ENCODE measurements at regions not wholly inside any gene's neighbourhood (a gene's known extent, or its start where the extent isn't known, plus 50 kb on each side); places are given as distances from the start of the nearest gene placed in this dataset.

DNA sequence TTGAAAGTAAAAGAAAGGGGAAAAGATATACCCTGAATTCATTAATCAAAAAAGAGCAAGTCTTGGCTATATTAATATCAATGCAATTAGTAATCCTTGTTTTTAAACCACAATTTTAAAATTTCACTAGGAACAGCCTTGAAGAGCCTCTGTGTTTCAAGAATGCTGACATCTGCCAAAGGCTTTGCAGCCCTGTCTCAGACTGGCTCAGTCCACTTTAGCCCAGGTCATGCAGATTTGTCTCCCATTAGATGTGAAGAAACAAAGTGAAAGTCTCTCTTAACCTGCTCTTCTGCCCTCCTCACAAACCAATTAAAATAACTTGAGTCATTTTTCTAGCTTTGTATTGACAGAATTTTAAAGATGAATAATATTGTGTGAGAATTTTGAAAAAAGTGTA, 102.7 kb upstream of the CARMIL1 start:
- TF ChIP-seq, protein P1, sequence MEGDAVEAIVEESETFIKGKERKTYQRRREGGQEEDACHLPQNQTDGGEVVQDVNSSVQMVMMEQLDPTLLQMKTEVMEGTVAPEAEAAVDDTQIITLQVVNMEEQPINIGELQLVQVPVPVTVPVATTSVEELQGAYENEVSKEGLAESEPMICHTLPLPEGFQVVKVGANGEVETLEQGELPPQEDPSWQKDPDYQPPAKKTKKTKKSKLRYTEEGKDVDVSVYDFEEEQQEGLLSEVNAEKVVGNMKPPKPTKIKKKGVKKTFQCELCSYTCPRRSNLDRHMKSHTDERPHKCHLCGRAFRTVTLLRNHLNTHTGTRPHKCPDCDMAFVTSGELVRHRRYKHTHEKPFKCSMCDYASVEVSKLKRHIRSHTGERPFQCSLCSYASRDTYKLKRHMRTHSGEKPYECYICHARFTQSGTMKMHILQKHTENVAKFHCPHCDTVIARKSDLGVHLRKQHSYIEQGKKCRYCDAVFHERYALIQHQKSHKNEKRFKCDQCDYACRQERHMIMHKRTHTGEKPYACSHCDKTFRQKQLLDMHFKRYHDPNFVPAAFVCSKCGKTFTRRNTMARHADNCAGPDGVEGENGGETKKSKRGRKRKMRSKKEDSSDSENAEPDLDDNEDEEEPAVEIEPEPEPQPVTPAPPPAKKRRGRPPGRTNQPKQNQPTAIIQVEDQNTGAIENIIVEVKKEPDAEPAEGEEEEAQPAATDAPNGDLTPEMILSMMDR (CRISPR knock-in tag; IDR thresholded peaks at IDR 0.05), result no peak
- TF ChIP-seq FOXP1 (IDR thresholded peaks at IDR 0.05) (no peak), FOXP1 (CRISPR knock-in tag; IDR thresholded peaks at IDR 0.05) (no peak), NR0B2 (CRISPR knock-in tag; IDR thresholded peaks at IDR 0.05) (no peak), FOXK2 (IDR thresholded peaks at IDR 0.05) (no peak), GZF1 (CRISPR knock-in tag; IDR thresholded peaks at IDR 0.05) (no peak), ZFP36L2 (CRISPR knock-in tag; IDR thresholded peaks at IDR 0.05) (no peak), EZH2 (conservative IDR thresholded peaks at IDR 0.05; ENCODE audit: low read depth, low read length) (no peak), ZNF24 (IDR thresholded peaks at IDR 0.05) (no peak), ZSCAN20 (CRISPR knock-in tag; IDR thresholded peaks at IDR 0.05; ENCODE audit: borderline replicate concordance) (no peak), PCBP2 (optimal IDR thresholded peaks at IDR 0.05; ENCODE audit: low read depth, low read length, poor library complexity, severe bottlenecking) (no peak), SIN3A (IDR thresholded peaks at IDR 0.05; ENCODE audit: borderline replicate concordance, low read depth, low read length) (no peak), ZNF891 (CRISPR knock-in tag; IDR thresholded peaks at IDR 0.05) (no peak), ZNF335 (CRISPR knock-in tag; IDR thresholded peaks at IDR 0.05) (no peak), NFAT5 (CRISPR knock-in tag; IDR thresholded peaks at IDR 0.05) (no peak)
